ENCODE measurements at regions not wholly inside any gene's neighbourhood (a gene's known extent, or its start where the extent isn't known, plus 50 kb on each side); places are given as distances from the start of the nearest gene placed in this dataset.

DNA sequence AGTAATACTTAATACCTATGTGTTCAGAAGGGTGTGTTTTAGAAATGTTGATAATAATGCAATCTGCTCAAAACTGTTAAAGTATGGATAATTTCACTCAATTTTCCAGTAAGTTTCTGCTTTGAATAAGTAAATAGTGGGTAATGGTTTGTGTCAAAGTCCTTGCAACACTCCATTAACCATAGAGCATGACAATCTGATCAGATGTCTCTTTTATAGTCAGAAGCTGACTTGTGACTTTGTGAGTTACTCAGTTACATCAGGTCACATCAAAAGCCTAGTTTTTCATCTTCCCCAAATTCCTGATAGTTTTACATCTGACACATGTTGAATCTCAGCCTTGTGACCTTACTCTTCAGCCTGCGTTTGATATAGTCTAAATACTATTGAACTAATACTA lies 338.0 kb downstream of the EFNB2 start:
- Histone ChIP-seq H3K9me3 (ENCODE audit: low read length) (no peaks in the 10 kb centered on the region), H3K9ac (ENCODE audit: low read length) (no peak overlapping the region), H3K4me2 (ENCODE audit: low read length) (no peak overlapping the region), H3K27ac (ENCODE audit: low read depth, low read length, poor library complexity, severe bottlenecking) (no peak overlapping the region), H3K27me3 (ENCODE audit: insufficient read depth, low read length) (no peaks in the 10 kb centered on the region), H3F3A (ENCODE audit: insufficient read depth, low read length) (no peaks in the 10 kb centered on the region), H3K9me2 (ENCODE audit: low read depth, low read length) (no peaks in the 10 kb centered on the region), H4K20me1 (ENCODE audit: insufficient read depth, low read length) (peaks cover 3% of the 10 kb centered on the region; the same call in 1 of the 2 replicates), H3K79me2 (ENCODE audit: insufficient read depth, low read length) (no peaks in the 10 kb centered on the region), H3K36me3 (ENCODE audit: insufficient read depth, low read length) (no peaks in the 10 kb centered on the region), H2AFZ (ENCODE audit: low read length) (no peak overlapping the region), H3K4me3 (ENCODE audit: low read depth, low read length, poor library complexity, severe bottlenecking) (no peak overlapping the region), H3K4me1 (ENCODE audit: insufficient read depth, low read length, severe bottlenecking) (no peaks in the 10 kb centered on the region)
- no peak for TF ChIP-seq EZH2 (IDR thresholded peaks at IDR 0.05; ENCODE audit: borderline replicate concordance, low read length)
- TF ChIP-seq, protein P1, sequence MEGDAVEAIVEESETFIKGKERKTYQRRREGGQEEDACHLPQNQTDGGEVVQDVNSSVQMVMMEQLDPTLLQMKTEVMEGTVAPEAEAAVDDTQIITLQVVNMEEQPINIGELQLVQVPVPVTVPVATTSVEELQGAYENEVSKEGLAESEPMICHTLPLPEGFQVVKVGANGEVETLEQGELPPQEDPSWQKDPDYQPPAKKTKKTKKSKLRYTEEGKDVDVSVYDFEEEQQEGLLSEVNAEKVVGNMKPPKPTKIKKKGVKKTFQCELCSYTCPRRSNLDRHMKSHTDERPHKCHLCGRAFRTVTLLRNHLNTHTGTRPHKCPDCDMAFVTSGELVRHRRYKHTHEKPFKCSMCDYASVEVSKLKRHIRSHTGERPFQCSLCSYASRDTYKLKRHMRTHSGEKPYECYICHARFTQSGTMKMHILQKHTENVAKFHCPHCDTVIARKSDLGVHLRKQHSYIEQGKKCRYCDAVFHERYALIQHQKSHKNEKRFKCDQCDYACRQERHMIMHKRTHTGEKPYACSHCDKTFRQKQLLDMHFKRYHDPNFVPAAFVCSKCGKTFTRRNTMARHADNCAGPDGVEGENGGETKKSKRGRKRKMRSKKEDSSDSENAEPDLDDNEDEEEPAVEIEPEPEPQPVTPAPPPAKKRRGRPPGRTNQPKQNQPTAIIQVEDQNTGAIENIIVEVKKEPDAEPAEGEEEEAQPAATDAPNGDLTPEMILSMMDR (IDR thresholded peaks at IDR 0.05; ENCODE audit: low read length), result no peak

DNA sequence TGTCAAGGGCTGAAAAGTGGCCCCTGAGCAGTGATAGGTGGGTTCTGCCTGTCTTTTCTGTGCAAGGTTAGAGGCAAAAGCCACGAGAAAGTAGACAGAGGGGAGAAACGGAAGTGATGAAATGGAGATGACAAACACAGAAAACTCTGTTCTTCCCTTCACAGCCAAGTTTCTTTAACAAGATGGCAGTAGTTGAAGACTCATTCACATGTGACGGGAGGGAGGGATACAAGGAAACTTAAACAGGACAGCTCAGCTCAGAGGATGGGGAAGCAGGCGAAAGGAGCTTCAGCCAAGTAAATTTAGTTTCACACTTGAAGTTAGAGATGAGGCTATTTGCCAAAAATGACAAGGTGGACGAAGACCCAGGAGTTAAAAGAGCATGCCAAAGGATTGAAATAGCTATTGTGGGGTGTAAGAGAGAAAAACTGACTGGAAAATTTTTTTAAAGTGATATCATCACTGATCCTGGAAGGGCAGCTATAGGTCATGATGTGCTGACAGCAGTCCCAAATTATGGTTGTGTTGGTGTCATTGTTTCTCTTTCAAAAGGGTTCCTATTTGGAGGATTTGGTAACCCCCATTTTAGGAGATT lies 347.9 kb downstream of the EFNB2 start:
- H2AFZ ChIP-seq (ENCODE audit: low read length), result no peak overlapping the region
- no peak overlapping the region for H3K27ac ChIP-seq (ENCODE audit: low read depth, low read length, poor library complexity, severe bottlenecking)
- no peak overlapping the region for H3K4me3 ChIP-seq (ENCODE audit: low read depth, low read length, poor library complexity, severe bottlenecking)
- no peaks in the 10 kb centered on the region for H3K9me2 ChIP-seq (ENCODE audit: low read depth, low read length)
- H4K20me1 ChIP-seq (ENCODE audit: insufficient read depth, low read length), result no peaks in the 10 kb centered on the region
- no peak overlapping the region for H3K9ac ChIP-seq (ENCODE audit: low read length)
- H3K4me2 ChIP-seq (ENCODE audit: low read length), result no peak overlapping the region
- no peaks in the 10 kb centered on the region for H3K79me2 ChIP-seq (ENCODE audit: insufficient read depth, low read length)
- H3K27me3 ChIP-seq (ENCODE audit: insufficient read depth, low read length), result no peaks in the 10 kb centered on the region
- H3K36me3 ChIP-seq (ENCODE audit: insufficient read depth, low read length), result no peaks in the 10 kb centered on the region
- H3K9me3 ChIP-seq (ENCODE audit: low read length), result peaks cover 11% of the 10 kb centered on the region
- TF ChIP-seq, protein P1 (IDR thresholded peaks at IDR 0.05; ENCODE audit: low read length), result no peak
- TF ChIP-seq EZH2 (IDR thresholded peaks at IDR 0.05; ENCODE audit: borderline replicate concordance, low read length), result no peak
- H3F3A ChIP-seq (ENCODE audit: insufficient read depth, low read length), result no peaks in the 10 kb centered on the region
- no peaks in the 10 kb centered on the region for H3K4me1 ChIP-seq (ENCODE audit: insufficient read depth, low read length, severe bottlenecking)

GRCh38 chr13:106187101-106187500 lies 348.4 kb downstream of the EFNB2 start:
- H3K27ac ChIP-seq (ENCODE audit: low read depth, low read length, poor library complexity, severe bottlenecking), result no peak overlapping the region
- H3K79me2 ChIP-seq (ENCODE audit: insufficient read depth, low read length), result no peaks in the 10 kb centered on the region
- no peaks in the 10 kb centered on the region for H3F3A ChIP-seq (ENCODE audit: insufficient read depth, low read length)
- no peak overlapping the region for H3K4me3 ChIP-seq (ENCODE audit: low read depth, low read length, poor library complexity, severe bottlenecking)
- no peak overlapping the region for H2AFZ ChIP-seq (ENCODE audit: low read length)
- no peaks in the 10 kb centered on the region for H3K27me3 ChIP-seq (ENCODE audit: insufficient read depth, low read length)
- H3K9me2 ChIP-seq (ENCODE audit: low read depth, low read length), result no peaks in the 10 kb centered on the region
- no peak for TF ChIP-seq EZH2 (IDR thresholded peaks at IDR 0.05; ENCODE audit: borderline replicate concordance, low read length)
- TF ChIP-seq, protein P1 (IDR thresholded peaks at IDR 0.05; ENCODE audit: low read length), result no peak
- no peaks in the 10 kb centered on the region for H3K36me3 ChIP-seq (ENCODE audit: insufficient read depth, low read length)
- H3K9ac ChIP-seq (ENCODE audit: low read length), result no peak overlapping the region
- no peaks in the 10 kb centered on the region for H3K4me1 ChIP-seq (ENCODE audit: insufficient read depth, low read length, severe bottlenecking)
- H3K9me3 ChIP-seq (ENCODE audit: low read length), result peaks cover 11% of the 10 kb centered on the region
- no peaks in the 10 kb centered on the region for H4K20me1 ChIP-seq (ENCODE audit: insufficient read depth, low read length)
- H3K4me2 ChIP-seq (ENCODE audit: low read length), result no peak overlapping the region
